ENCODE measurements at regions not wholly inside any gene's neighbourhood (a gene's known extent, or its start where the extent isn't known, plus 50 kb on each side); places are given as distances from the start of the nearest gene placed in this dataset.

- TF ChIP-seq CTCF (IDR thresholded peaks at IDR 0.05) (no peak), ZFX (IDR thresholded peaks at IDR 0.05; ENCODE audit: borderline replicate concordance) (no peak)
These were observed 785.2 kb upstream of the GYPC start for GRCh38 chr2:125870746-125871145.

Measured in 22Rv1 (cell line).